Activated CD8-positive, alpha-beta T cell treated with anti-CD3 and anti-CD28 coated beads for 36 hours (primary cell): ENCODE measurements at regions not wholly inside any gene's neighbourhood (a gene's known extent, or its start where the extent isn't known, plus 50 kb on each side); places are given as distances from the start of the nearest gene placed in this dataset.
"Not testable (repeated sequence)": the region's sequence is repeated elsewhere in the genome, so short reads cannot be mapped to it uniquely, and the experiment has no call there.

Source experiments
- ATAC-seq: fragments of 200-7000 bp; cut with Tn5 transposase; one replicate; pipeline ENCODE4 v1.10.0; 2021; ENCODE audit warnings: mild to moderate bottlenecking, moderate library complexity
- CTCF ChIA-PET: fragments of 350-600 bp; sonication (Branson Sonifier 250); formaldehyde crosslinking; loops from one replicate; lab custom pipeline; 2021; ENCODE audit warnings: antibody characterized with exemption; lab: Charles Lee
- POLR2A ChIA-PET: fragments of 350-600 bp; sonication (Branson Sonifier 250); formaldehyde crosslinking; loops from one replicate; lab custom pipeline; 2021; ENCODE audit warnings: antibody characterized with exemption; lab: Charles Lee
- DNase-seq: peaks from one replicate; pipeline ENCODE4 v3.0.0-alpha.2; 2020
- H3K27ac Mint-ChIP-seq: one replicate; pipeline ENCODE4 v1.8.0; 2021; ENCODE audit warnings: mild to moderate bottlenecking, mixed read lengths
- H3K27me3 Mint-ChIP-seq: one replicate; pipeline ENCODE4 v1.8.0; 2021; ENCODE audit warnings: mixed read lengths
- H3K36me3 Mint-ChIP-seq: one replicate; pipeline ENCODE4 v1.8.0; 2021; ENCODE audit warnings: low read depth, mixed read lengths
- H3K4me1 Mint-ChIP-seq: one replicate; pipeline ENCODE4 v1.8.0; 2021; ENCODE audit warnings: low read depth, mixed read lengths
- H3K4me3 Mint-ChIP-seq: one replicate; pipeline ENCODE4 v1.8.0; 2021; ENCODE audit warnings: mild to moderate bottlenecking, moderate library complexity, mixed read lengths
- H3K9me3 Mint-ChIP-seq: one replicate; pipeline ENCODE4 v1.8.0; 2021; ENCODE audit warnings: mixed read lengths
- intact Hi-C: fragments of 100-400 bp; cut with micrococcal nuclease; formaldehyde crosslinking; loops from one replicate; pipeline ENCODE4 v1.10.0; 2022
- TF ChIP-seq, protein P1 (sequence below): fragments of 200-600 bp; IDR thresholded peaks from one replicate; pipeline ENCODE4 v1.8.0; 2022; ENCODE audit warnings: antibody characterized with exemption, mild to moderate bottlenecking

DNA sequence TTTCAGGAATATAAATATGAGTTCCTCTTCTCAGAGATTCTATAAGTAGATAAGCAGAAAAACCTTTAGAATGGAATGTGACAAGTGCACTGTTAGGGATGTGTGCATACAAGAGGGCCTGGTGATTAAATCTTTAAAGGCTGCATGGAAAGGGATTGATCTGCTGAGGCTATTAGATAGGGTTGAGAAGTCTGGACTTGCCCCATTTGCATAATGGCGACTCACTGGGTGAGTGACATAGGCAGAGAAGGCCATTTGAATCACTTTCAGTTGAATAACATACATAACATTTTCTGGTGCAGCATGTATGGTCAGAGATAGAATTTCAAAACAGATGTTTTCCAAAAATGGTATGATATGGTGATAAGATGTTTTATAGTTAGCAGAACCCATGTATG, 156.9 kb downstream of the ZNF621 start:
- POLR2A ChIA-PET = no interaction called here
- CTCF ChIA-PET = no interaction called here
- Mint-ChIP-seq H3K4me1 (no peaks in the 10 kb centered on the region), H3K27ac (no peak overlapping the region), H3K36me3 (no peaks in the 10 kb centered on the region), H3K4me3 (no peak overlapping the region), H3K27me3 (peaks cover 3% of the 10 kb centered on the region), H3K9me3 (no peaks in the 10 kb centered on the region)
- TF ChIP-seq, protein P1, sequence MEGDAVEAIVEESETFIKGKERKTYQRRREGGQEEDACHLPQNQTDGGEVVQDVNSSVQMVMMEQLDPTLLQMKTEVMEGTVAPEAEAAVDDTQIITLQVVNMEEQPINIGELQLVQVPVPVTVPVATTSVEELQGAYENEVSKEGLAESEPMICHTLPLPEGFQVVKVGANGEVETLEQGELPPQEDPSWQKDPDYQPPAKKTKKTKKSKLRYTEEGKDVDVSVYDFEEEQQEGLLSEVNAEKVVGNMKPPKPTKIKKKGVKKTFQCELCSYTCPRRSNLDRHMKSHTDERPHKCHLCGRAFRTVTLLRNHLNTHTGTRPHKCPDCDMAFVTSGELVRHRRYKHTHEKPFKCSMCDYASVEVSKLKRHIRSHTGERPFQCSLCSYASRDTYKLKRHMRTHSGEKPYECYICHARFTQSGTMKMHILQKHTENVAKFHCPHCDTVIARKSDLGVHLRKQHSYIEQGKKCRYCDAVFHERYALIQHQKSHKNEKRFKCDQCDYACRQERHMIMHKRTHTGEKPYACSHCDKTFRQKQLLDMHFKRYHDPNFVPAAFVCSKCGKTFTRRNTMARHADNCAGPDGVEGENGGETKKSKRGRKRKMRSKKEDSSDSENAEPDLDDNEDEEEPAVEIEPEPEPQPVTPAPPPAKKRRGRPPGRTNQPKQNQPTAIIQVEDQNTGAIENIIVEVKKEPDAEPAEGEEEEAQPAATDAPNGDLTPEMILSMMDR = no peak
- intact Hi-C loops = no loop called here
- DNase-seq = no peak
- ATAC-seq = no peak

GRCh38 chr3:40689837-40690236, 165.1 kb downstream of the ZNF621 start:
- H3K36me3 Mint-ChIP-seq = no peaks in the 10 kb centered on the region
- peaks cover 15% of the 10 kb centered on the region for H3K27me3 Mint-ChIP-seq
- POLR2A ChIA-PET = no interaction called here
- no peaks in the 10 kb centered on the region for H3K4me1 Mint-ChIP-seq
- DNase-seq (no peak), ATAC-seq (no peak)
- no peak overlapping the region for H3K27ac Mint-ChIP-seq
- H3K9me3 Mint-ChIP-seq = no peaks in the 10 kb centered on the region
- TF ChIP-seq, protein P1 = no peak
- CTCF ChIA-PET = no interaction called here
- intact Hi-C loops = no loop called here
- H3K4me3 Mint-ChIP-seq = no peak overlapping the region

DNA sequence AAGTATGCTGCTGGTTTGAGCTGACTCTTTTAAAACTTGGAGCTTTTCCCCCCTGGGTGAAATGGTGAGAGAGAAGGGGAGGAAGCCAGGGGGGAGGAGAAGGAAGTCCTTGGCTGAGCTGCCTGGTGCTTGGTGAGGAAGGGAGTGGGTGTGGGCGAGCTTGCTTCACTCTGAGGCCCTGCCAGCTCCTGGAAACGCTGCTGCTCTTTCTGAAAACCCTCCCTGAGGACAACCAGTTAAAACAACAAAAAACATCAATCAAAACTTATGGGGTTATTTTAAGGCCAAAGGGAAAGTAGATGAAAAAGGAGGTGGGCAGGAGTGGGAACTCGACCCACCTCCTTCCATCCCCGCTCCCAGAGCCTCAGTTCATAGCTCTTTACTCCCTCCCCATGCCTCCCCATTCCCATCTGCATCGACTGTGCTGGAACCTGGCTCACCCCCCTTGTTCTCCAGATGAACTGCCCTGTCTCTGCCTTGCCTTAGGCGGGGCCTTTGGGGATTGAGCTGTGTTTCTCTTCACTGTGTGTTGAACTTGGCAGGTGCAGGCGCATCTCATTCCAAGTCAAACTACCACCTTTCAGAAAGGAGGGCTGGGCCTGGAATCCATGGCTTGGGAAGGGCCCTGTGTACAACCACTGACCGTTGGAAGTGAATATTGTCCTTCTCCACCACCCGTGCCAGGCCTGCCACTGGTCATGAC, 166.1 kb downstream of the ZNF621 start:
- TF ChIP-seq, protein P1 = no peak
- H3K27ac Mint-ChIP-seq = no peak overlapping the region
- DNase-seq = no peak
- no peaks in the 10 kb centered on the region for H3K9me3 Mint-ChIP-seq
- peaks cover 15% of the 10 kb centered on the region for H3K27me3 Mint-ChIP-seq
- intact Hi-C loops = no loop called here
- no peak for ATAC-seq
- CTCF ChIA-PET = interaction anchor here (1.0 kb wide), 1 partner anchor 185 kb away, joined by 4 read pairs; no protein-coding TSS in a partner anchor
- H3K36me3 Mint-ChIP-seq = no peaks in the 10 kb centered on the region
- no peaks in the 10 kb centered on the region for H3K4me1 Mint-ChIP-seq
- POLR2A ChIA-PET = interaction anchor here (0.5 kb wide), 1 partner anchor 1438 kb away, joined by 3 read pairs; no protein-coding TSS in a partner anchor
- H3K4me3 Mint-ChIP-seq = no peak overlapping the region

DNA sequence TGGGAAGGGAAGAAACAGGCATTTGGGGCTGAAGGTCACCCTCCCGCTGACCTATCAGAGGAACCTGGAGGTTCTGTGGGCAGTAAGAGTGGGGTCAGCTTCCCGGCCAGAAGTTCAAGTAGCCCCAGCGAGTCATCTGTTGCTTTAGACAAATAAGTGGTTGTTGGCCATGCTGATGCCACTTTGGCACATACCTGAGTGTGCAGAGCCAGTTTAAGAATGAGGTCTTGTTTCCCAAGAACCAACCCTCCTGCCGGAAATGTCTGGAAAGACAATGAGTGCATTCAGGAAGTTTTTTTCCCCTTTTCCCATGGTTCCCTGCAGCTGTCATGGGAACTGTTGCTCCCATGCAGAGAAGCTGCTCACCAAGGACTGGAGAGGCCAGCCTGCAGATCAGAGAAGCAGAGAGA, 166.7 kb downstream of the ZNF621 start:
- intact Hi-C loops = no loop called here
- POLR2A ChIA-PET = no interaction called here
- H3K4me1 Mint-ChIP-seq = no peaks in the 10 kb centered on the region
- H3K9me3 Mint-ChIP-seq = no peaks in the 10 kb centered on the region
- H3K27me3 Mint-ChIP-seq = peaks cover 15% of the 10 kb centered on the region
- ATAC-seq = no peak
- CTCF ChIA-PET = no interaction called here
- H3K27ac Mint-ChIP-seq = no peak overlapping the region
- H3K4me3 Mint-ChIP-seq = no peak overlapping the region
- no peak for DNase-seq
- TF ChIP-seq, protein P1 = no peak
- H3K36me3 Mint-ChIP-seq = no peaks in the 10 kb centered on the region

- ATAC-seq = no peak
- TF ChIP-seq, protein P1 = no peak
- no peaks in the 10 kb centered on the region for H3K4me1 Mint-ChIP-seq
- H3K36me3 Mint-ChIP-seq = no peaks in the 10 kb centered on the region
- no peaks in the 10 kb centered on the region for H3K9me3 Mint-ChIP-seq
- no peak for DNase-seq
- ChIA-PET POLR2A (no interaction called here), CTCF (no interaction called here)
- no peak overlapping the region for H3K27ac Mint-ChIP-seq
- intact Hi-C loops = no loop called here
- H3K4me3 Mint-ChIP-seq = no peak overlapping the region
- peaks cover 7% of the 10 kb centered on the region for H3K27me3 Mint-ChIP-seq
Measured at GRCh38 chr3:40695848-40696247, 171.1 kb downstream of the ZNF621 start.

GRCh38 chr3:40698611-40699010, 173.9 kb downstream of the ZNF621 start:
- POLR2A ChIA-PET, intact Hi-C loops, H3K9me3 Mint-ChIP-seq, H3K4me1 Mint-ChIP-seq, DNase-seq, ATAC-seq, H3K27me3 Mint-ChIP-seq, H3K4me3 Mint-ChIP-seq, H3K36me3 Mint-ChIP-seq, CTCF ChIA-PET, H3K27ac Mint-ChIP-seq: not testable (repeated sequence)
